ENCODE measurements at regions not wholly inside any gene's neighbourhood (a gene's known extent, or its start where the extent isn't known, plus 50 kb on each side); places are given as distances from the start of the nearest gene placed in this dataset.
"Not testable (repeated sequence)": the region's sequence is repeated elsewhere in the genome, so short reads cannot be mapped to it uniquely, and the experiment has no call there.

- DNase-seq (ENCODE audit: low read depth): no peak
Measured at GRCh38 chr16:61181982-61182381, 854.3 kb downstream of the CDH8 start.

- no peak for DNase-seq (ENCODE audit: low read depth)
Measured at GRCh38 chr16:61179561-61179960, 856.7 kb downstream of the CDH8 start.

- DNase-seq (ENCODE audit: low read depth): no peak
Measured at GRCh38 chr16:61165797-61166196, 870.4 kb downstream of the CDH8 start.

GRCh38 chr16:61150351-61150750 is 885.9 kb downstream of the CDH8 start:
- no peak for DNase-seq (ENCODE audit: low read depth)

- no peak for DNase-seq (ENCODE audit: low read depth)
Measured at GRCh38 chr16:61149709-61150108, 886.5 kb downstream of the CDH8 start.

- DNase-seq (ENCODE audit: low read depth): no peak
Measured at GRCh38 chr16:61148930-61149329, 887.3 kb downstream of the CDH8 start.

GRCh38 chr16:61146429-61146828 is 889.8 kb downstream of the CDH8 start:
- no peak for DNase-seq (ENCODE audit: low read depth)

GRCh38 chr16:61131447-61131846 is 904.8 kb downstream of the CDH8 start:
- no peak for DNase-seq (ENCODE audit: low read depth)

GRCh38 chr16:61128545-61129323 is 907.5 kb downstream of the CDH8 start:
- DNase-seq (ENCODE audit: low read depth): no peak

GRCh38 chr16:61105544-61105943 is 930.7 kb downstream of the CDH8 start:
- DNase-seq (ENCODE audit: low read depth): no peak

- no peak for DNase-seq (ENCODE audit: low read depth)
Measured at GRCh38 chr16:61098505-61098904, 937.7 kb downstream of the CDH8 start.

- not testable (repeated sequence) for DNase-seq (ENCODE audit: low read depth)
Measured at GRCh38 chr16:61091300-61091699, 944.9 kb downstream of the CDH8 start.

- no peak for DNase-seq (ENCODE audit: low read depth)
Measured at GRCh38 chr16:61083711-61084110, 952.5 kb downstream of the CDH8 start.

GRCh38 chr16:61074324-61074723 is 961.9 kb downstream of the CDH8 start:
- no peak for DNase-seq (ENCODE audit: low read depth)

- no peak for DNase-seq (ENCODE audit: low read depth)
Measured at GRCh38 chr16:61057635-61058034, 978.6 kb downstream of the CDH8 start.

- no peak for DNase-seq (ENCODE audit: low read depth)
Measured at GRCh38 chr16:61050547-61050946, 985.7 kb downstream of the CDH8 start.

- DNase-seq (ENCODE audit: low read depth): no peak
Measured at GRCh38 chr16:61045931-61046330, 990.3 kb downstream of the CDH8 start.

GRCh38 chr16:61042737-61043136 is 993.5 kb downstream of the CDH8 start:
- no peak for DNase-seq (ENCODE audit: low read depth)

- DNase-seq (ENCODE audit: low read depth): no peak
Measured at GRCh38 chr16:61030616-61031015, 1005.6 kb downstream of the CDH8 start.

GRCh38 chr16:61024180-61024900 is 1011.9 kb downstream of the CDH8 start:
- DNase-seq (ENCODE audit: low read depth): no peak

GRCh38 chr16:61014869-61015268 is 1021.4 kb downstream of the CDH8 start:
- no peak for DNase-seq (ENCODE audit: low read depth)

GRCh38 chr16:61007694-61008093 is 1028.5 kb downstream of the CDH8 start:
- no peak for DNase-seq (ENCODE audit: low read depth)

- no peak for DNase-seq (ENCODE audit: low read depth)
Measured at GRCh38 chr16:61005952-61006351, 1030.3 kb downstream of the CDH8 start.

All from Daoy (cell line).